CD4-positive, alpha-beta T cell treated with Interleukin-2 at 100 ng/mL for 4 hours (primary cell): ENCODE measurements at regions not wholly inside any gene's neighbourhood (a gene's known extent, or its start where the extent isn't known, plus 50 kb on each side); places are given as distances from the start of the nearest gene placed in this dataset.
A peak's percentile ranks its signal among the peaks of the same experiment; 100 is the strongest.
"Not testable (repeated sequence)": the region's sequence is repeated elsewhere in the genome, so short reads cannot be mapped to it uniquely, and the experiment has no call there.

ENCODE experiments used
- DNase-seq: peaks from one replicate; pipeline ENCODE4 v3.0.0-alpha.2; 2020; ENCODE audit warnings: low spot score

DNA sequence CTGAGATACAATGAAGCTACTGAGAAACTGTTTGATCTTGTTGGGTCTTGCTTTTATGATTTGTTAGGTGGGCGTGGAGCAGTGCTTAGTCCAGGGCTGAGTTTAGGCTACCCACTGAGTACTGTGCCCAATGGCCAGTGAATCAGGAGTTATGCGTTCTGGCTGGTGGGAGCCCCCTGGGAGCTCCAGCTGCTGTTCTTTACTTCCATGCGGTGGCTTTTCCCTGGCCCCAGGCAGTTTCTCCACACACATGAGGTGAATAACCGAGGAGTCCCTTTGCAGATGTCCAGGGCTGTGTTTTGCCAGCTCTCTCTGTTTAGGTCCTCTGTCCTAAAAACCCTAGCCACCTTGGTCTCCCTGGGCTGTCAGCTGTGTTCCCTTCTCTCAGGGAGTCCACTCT lies 106.5 kb downstream of the KLF13 start:
- DNase-seq: no peak

DNA sequence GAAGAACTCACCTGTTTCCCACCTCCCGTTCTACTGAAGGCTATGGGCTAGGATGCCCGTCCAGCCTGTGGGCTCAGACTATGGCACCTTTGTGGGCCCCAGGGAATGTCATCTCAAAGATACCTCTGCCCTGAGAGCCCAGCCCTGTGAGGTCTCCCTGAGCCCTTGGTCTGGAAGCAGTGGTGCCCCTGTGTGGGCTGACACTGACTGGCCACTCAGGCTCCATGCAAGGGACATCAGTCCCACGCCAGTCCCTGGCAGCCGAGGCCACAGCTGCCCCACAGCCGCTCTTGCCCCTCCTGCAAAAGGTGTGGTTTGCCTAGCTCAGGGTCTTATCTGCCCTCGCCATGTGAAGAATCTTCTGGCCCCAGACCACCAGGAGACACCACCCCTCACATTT lies 106.9 kb downstream of the KLF13 start:
- no peak for DNase-seq

DNA sequence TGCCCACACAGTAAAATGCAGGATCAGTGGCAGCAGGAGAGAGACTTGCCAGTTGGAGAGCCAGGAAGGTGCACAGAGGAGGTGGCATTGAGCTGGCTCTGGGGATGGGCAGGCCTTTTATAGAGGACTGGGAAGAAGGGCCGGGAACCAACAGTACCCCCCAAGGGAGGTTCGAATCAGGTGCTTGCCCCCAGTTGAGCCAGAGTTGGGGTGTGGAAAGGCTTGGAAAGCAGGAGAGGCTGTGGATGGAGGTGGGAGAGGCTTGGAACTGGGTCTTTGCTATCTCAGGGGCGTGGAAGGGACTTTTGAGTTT lies 107.6 kb downstream of the KLF13 start:
- DNase-seq: no peak

DNA sequence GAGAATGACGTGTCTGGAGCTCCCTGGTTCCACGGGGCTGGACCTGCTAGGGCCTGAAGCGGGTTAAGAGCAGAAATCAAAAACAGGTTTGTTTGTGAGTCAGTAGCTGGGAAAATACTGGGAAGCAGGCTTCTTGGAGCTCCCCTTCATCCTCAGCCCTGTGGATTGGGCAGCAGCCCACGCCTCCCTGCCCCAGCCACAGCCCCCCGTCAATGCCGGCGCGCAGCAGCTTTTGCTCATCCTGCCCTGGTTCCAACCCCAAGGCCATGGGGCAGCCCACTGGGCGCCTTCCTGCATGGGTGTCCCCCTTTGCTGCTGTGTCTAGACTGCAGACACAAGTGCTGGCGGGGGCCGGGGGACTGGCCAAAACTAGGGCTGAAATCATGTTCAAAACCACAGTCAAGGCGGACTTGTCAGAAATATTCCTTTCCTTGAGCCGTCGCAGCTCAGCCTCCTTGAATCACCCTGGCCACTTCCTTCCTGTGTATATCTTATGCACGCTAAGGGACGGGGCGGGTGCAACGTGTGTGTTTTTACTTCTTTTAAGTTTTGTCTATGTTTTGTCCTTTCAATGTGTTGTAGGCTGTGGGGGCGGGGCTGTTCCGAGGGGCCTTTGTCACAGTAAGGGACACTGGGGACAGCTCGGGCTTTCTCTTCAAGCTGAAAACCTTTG lies 108.1 kb downstream of the KLF13 start:
- DNase-seq: peak; percentile 90

DNA sequence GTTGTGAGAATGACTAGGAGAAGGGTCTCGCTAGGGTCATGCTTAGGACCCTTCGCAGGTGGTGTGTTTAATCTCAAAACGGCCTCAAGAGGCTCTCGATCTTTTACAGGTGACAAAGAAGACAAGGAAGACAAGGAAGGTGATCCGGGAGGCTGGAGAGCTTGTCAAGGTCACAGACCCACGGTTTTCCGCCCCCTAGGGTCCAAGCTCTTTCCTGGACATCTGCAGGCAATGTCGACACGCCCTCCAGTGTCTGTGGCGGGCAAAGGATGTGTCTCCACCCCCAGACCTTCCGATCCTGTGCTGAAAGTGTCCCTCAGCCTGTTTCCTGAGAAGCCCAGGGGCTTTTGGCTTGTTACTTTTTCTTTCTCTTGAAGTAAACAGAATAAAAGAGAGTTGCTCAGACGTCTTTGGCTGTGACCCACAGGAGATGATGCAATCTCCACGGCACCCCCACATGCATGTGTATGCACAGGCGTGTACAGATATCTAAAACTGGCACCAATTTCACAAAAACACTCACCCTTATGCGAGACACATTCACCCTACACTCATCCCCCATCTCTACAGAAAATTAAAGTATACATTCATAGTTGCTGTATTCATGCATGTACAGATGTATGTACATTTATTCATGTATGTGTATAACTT lies 108.8 kb downstream of the KLF13 start:
- DNase-seq: peak; percentile 91

DNA sequence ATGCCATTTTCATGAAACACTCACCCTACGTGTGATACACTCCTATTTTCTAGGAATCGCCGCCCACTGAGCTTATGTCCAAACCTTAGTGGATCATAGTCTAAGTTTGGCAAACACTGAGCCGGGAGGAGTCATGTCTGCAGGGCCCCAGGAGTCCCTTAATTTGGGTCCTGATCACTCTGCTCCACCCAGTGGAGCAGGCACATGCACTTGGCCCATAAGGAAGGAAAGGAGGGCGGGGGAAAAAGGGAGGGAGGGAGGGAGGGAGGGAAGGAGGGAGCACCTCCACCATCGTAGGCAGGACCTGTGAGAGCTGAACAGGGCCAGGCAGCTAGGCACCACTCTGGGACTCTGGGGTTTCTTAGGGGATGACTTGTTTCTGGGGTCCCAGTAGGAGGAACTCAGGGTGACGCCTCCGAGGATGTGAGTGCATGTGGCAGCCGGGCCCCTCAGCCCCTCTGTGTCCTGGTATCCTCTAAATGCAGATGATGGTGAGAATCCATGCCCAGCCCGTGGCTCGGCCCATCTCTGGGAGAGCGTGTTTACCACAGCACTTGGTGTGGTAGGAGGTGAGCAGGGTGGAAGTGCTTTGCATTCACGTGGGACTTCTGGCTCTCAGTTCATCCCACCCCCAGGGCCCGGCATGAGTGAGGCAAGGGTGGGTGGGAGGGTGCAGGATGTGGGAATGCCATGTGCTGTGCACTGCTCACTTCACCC lies 109.4 kb downstream of the KLF13 start:
- DNase-seq: peak; percentile 16

DNA sequence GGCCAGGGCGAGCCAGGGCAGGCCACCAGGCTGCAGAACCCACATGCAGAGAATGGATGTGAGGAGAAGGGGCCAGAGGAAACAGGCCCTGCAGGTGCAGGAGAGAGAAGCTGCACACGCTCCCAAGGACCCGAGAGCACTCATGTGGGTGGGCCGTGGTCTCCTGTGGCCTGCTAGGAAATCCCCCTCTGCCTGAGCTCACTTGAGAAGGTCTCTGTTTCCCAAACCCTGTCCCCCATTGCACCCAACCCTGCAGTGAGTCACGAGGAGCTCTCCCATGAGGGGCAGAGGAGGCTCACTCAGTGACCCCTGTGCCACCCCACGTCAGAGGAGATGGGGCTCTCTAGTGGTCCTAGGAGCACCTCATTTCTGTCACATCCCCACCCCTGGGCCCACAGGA lies 111.1 kb downstream of the KLF13 start:
- peak; percentile 30 for DNase-seq

DNA sequence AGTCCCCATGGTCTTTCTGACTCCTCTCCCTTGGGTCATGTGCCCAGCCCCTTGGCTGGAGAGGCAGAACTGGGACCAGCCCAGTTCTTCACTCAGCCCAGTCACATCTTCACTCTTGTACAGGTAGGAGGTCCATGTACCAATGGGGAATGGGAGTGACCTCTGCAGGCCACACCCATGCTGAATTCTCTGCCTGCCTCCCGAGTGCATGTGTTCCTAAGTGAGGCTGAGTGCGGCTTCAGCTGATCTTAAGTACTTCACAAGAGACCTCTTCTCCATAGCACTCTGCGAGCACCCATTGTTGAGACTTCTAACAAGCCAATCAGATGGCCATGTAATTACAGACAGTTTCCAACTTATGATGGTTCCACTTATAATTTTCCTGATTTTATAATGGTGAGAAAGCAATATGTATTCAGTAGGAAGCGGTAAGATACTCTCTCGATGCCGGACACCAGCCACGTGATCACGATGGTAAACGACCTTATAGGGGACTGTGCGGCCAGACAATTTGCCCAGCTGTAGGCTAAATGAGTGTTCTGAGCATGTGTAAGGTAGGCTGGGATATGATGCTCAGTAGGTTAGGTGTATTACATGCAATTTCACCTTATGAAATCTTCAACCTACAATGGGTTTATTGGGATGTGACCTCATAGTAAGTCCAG lies 112.1 kb downstream of the KLF13 start:
- no peak for DNase-seq

DNA sequence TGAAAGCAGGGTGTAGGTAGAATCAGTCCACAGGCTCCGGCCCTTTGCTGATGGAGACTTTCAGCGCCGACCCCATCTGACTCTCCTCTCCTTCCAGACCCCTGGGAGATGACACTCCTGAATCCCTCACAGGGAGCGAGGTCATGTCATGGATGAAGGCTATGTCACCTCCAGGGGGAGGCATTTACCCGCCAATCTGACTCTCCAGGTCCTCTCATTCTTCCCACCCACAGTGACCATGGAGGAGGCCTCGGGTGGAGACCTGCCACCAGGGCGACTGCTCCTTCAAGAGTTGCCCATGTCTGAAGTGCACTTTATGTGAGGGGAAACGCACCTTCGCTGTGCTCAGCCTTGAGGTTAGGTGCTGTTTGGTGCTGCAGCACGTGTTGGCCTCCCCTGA lies 112.7 kb downstream of the KLF13 start:
- peak; percentile 27 for DNase-seq

DNA sequence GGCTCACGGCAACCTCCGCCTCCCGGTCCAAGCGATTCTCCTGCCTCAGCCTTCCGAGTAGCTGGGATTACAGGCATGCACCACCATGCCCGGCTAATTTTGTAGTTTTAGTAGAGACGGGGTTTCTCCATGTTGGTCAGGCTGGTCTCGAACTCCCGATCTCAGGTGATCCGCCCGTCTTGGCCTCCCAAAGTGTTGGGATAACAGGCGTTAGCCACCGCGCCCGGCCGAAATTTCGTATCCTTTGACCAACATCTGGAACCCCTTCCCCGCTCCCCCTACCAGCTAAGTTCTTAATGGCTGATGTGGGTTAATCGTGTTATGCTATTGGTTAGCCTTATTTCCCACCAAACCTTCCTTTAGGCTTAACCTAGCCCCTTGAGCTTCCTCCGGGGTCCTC lies 113.6 kb downstream of the KLF13 start:
- DNase-seq: not testable (repeated sequence)

DNA sequence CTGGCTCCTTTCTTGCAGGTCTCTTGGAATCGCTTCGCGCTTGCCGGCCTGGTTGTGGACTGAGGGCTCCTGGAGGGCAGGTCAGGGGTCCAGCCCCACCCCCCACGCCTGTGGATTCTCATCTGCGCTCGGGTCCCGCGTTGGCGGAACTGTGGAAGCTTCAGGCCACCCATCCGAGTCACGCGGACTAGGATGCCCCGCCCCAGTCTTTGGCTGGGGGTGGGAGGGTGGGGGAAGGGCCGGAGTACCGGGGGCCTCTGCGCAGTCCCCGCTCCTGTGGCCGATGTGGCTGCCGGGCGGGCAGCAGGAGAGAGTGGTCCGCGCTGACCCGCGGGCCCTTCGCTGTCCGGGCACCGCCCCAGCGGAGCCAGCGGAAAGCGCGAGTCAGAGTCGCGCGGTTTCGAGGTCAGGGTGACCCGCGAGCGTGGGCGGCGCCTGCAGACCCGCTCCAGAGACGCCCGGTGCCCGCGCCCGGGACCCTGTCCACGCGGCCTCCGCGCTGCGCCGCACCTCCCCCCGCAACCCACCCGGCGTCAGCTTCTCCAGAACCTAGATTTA lies 114.2 kb downstream of the KLF13 start:
- peak; percentile 31 for DNase-seq

DNA sequence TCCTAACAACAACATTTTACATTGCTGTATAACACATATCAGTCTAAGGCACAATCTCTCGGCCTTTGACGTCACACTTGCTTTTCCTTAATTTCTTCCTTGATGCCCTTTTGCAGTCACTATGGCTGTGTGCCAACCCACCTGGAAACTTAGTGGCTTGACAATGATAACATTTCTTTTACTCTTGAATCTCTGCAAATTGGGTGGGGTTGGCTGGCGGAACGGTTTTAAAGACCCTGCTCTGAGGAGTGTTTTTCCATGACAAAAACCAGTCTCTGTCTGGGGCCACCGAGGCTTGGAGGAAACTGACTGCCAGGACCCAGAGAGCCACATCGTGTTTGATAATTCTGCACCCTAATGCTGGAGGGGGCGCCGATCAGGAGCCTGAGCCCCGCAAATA lies 115.6 kb downstream of the KLF13 start:
- DNase-seq: no peak

DNA sequence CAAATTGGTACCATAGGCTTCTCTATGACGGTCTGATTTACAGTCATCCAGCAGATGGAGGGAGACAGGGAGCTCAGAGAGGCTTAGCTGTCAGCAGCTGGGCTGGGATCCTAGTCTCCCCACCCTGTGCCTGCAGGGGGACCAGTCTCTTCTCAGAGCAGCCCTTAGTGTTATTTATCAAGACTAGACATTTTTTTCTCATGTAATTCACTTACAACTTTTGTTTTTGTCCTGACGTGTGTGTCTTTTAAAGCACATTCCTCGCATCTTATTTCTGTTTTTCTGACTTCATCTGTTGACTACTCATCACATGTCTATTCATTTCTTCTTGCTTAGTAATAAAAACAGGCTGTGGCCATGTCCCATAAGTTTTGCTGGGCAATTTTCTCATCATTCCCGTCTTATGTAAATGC lies 116.1 kb downstream of the KLF13 start:
- no peak for DNase-seq

DNA sequence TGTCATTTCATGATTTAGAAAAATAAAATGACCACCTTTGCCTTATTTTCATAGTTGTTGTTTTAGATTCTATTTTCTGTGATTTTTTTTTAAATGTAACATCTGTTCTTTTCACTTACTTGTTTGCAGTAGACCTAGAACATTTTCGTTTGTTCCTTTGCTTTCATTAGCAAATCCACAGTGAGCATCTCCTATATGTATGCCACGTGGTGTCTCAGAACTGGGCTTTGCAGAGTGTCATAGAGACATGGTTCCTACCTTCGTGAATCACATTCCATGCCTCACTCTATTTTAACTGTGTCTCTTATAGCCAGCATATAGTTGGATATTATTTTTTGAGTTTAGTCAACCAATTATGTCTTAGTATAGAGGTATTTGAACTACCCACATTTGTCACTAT lies 118.2 kb downstream of the KLF13 start:
- DNase-seq: no peak

DNA sequence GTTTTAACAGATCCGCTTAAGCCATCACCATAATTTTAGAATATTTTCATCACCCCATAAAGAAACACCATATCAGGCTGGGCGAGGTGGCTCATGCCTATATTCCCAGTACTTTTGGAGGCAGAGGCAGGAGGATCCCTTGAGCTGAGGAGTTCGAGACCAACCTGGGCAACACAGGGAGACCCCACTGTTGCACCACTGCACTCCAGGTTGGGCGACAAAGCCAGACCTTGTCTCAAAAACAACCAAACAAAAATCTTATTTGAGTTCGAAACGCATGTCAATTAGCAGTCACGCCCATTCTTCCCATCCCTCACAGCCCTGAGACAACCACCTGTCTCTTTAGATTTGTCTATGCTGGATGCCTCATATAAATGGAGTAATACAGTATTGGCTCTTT lies 119.9 kb downstream of the KLF13 start:
- DNase-seq: no peak

DNA sequence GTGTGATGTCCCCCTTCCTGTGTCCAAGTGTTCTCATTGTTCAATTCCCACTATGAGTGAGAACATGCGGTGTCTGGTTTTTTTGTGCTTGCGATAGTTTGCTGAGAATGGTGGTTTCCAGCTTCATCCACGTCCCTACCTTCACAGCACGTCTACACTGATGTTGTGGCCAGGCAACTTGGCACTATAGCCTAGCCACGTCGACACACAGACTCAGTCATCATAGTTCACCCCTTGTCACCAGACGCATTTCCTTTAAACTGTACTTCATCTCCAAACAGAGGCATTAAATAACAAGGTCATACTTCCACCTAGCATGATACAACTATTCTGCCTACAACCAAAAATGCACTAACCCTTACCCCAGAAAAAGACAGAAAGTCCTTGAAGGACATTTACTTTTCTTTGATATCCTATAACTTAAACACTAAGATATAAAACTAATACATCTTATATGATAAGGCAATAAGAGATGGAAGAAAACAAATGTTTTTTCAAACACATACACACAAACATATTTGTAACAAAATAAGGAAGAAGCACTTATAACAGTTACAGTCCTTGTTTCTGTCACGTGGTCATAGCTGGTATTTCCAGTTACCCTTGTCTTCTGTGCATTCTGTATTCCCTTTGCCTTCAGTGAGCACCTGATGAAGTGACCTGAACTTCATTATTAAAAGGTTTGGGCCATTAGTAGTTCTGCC lies 121.4 kb downstream of the KLF13 start:
- DNase-seq: no peak

DNA sequence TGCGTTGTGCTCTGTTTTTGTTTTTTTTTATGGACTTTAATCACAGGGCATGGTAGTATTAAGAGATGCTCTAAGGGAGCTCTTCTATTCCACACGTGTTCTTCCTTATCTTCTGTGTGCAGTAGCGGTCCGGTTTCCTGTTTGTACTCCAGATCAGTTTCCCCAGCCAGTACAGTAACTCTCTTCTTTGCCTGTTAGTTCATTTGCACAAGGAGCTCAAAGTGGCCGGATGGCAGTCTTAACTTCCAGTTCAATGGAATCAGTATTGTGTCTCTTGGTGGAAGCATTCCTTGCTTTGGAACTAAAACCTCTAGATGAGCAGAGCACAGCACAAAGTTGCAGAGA lies 122.0 kb downstream of the KLF13 start:
- no peak for DNase-seq

DNA sequence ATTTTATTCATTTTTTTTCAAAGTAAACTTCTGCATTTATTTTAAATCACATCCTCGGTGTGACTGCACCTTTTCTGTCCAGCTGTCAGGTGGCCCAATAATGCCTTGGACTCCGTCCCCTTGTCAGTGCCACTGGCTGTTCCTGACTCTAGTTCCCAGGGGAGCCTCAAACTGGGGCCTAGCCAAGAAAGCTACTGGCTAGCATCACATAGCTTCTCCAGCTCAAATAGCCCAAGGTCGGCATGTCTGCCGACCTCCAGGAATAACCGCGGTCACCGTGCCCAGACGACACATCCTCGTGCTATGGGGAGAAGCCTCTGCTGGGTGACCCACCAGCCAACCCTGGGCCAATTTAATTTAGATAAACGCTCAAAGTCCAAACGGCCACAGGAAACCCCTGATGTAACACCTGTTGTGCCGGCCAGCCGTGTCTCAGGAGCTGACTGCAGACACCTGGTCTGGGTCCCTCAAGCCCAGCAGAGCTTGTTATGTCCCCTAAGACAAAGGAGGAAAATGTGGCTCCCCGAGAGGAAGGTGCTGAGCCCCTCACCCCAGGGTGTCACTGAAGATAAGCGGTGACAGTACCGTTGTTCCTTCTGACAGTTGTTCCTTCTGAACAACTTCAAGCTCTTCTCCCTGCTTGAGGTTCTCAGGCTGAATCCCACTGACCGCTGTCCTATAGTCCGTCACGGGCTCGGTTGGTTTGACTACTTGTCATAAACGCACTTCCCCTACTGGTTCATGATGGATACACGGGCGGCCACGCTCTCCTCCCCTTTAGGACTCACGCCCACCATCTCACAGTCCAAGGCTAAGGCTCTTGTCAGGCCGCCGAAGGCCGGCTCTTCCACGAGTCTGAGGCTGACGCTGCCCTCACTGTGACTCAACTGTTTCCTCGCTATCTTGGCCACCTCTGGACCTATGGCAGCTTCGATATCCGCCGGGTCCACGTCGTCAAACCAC lies 126.2 kb downstream of the KLF13 start:
- no peak for DNase-seq

DNA sequence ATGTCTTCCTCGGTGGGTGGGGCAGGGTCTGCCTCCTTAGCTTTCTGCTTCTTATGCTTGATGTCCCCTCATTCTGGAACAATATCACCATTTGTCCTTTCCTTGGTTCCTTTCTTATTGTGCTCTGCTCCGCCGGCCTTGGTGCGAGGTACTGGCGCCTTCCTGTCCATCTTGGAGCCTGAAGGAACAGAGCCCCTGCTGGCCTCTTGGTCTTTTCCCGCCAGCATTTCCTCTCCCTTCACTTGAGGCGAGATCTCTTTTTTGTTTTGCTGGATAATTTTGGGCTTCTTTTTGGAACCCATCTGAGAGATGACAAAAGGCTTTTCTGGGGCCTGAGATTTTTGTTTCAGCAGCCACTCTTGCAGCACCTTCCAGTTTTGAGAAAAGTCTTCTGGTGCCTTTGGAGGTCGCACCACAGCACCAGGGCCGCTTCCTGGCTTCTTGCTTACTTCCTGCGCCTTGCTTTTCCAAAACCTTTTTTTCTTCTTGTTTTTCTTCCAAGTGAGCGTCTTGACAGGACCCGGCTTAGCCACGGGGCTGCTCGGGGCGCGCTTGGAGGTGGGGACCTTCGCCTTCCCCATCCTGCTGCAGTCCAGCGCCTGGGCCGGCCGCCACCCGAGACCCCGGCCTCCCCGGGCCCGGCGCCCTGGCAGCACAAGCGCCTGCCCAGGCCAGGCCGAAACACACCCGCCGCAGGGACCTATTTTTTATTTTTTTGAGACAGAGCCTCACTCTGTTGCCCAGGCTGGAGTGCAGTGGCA lies 127.1 kb downstream of the KLF13 start:
- no peak for DNase-seq

DNA sequence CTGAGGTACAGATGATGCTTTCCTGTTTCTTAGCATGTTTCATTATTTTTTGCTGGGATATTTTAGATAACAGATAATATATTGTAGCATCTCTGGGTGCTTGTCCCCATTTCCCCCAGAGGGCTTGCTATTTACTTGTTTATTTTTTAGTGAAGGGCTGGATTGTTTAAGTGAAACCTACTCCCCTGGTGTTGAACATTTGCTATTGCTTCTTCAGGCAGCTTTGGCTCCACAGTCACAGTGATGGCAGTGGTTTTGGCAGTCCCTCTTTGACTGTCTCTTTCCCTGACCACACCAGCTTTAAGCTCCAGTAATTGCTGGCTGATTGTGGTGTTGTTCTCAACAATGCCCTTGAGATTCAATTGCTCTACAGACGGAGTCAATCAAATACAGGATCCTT lies 128.9 kb downstream of the KLF13 start:
- DNase-seq: no peak
